Ureter (tissue), 1 donor: ENCODE measurements at regions not wholly inside any gene's neighbourhood (a gene's known extent, or its start where the extent isn't known, plus 50 kb on each side); places are given as distances from the start of the nearest gene placed in this dataset.

Experiments
- DNase-seq: peaks from one replicate; pipeline ENCODE4 v3.0.0-alpha.2; 2020; ENCODE audit warnings: low spot score
- donor health status: DM: yes; HTN: yes; CAD: no.

DNA sequence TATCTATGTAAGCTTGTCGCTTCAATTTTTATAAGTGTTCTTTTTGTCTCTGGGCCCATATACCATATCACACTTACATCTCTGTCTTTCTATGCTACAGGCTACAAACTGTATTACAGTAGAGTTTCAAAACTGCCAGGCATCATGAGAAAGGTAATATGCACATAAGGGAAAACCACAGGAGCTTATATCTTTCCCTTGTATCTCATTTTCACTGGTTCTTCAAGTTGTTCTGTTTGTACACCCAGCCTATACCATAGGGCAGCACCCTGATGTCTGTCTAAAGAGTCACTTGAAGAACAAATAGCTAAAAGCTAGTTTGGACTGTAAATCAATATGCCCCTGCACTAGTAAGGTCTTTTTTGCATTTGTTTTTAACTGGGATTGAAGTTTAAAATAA is 366.7 kb downstream of the FIGN start:
- DNase-seq, result no peak

DNA sequence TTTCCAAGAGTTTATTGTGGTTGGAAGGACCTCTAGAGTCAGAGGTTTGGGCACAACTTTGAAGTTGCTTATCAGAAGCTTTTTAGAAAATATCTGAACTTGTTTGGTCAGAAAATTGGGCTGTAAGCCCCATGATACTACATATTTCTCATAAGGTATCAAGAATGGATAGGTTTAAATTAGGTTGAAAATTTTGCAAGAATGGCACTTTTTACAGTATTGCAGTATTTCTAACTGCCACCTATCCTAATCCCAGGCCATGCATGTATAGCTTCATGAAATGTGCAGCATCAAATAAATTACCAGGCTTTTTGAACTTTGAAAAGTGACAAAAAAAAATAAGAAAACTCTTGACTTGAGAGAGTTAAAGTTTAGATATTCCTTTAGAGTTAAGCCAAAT is 367.2 kb downstream of the FIGN start:
- DNase-seq, result no peak

DNA sequence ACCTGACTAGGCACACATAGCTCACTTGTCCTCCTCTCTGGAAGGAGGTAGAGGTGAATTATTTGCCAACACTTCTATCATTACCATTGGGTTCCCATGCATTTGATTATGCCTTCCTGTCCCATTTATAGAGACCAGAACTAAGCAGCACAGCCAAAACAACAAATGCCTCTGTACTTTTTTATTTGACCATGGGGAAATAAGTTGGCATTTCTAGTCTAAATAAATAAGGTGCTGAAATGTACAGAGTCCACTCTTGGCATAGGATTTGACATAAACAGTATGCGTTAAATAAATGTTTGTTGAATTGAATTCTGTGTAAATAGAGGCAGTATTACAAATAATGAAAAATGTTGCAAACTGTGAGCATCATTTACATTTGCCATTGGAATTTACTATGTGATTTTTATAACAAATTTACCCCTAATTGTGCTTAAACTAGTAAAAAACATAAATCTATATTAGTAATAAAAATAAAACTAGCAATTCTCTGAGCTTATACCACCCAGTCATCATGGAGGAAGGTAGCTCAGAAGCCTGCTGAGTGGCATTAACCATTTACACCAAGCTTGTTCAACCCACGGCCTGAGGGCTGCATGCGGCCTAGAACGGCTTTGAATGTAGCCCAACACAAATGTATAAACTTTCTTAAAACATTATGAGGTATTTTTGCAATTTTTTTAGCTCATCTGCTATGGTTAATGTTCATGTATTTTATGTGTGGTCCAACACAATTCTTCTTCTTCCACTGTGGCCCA is 367.8 kb downstream of the FIGN start:
- DNase-seq, result no peak

DNA sequence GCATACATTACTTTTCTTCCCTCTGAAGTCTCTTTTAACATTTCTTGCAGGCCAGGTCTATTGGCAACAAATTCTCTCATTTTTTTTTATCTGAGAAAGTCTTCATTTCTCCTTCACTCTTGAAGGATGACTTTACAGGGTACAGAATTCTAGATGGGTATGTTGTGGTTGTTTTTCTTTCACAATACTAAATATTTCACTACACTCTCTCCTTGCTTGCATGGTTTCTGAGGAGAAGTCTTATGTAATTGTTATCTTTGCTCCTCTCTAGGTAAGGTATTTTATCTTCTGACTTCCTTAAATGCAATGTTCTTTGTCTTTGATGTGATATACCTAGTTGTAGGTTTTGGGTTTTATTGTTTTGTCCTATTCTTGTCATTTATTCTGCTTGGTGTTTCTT is 371.1 kb downstream of the FIGN start:
- no peak for DNase-seq

DNA sequence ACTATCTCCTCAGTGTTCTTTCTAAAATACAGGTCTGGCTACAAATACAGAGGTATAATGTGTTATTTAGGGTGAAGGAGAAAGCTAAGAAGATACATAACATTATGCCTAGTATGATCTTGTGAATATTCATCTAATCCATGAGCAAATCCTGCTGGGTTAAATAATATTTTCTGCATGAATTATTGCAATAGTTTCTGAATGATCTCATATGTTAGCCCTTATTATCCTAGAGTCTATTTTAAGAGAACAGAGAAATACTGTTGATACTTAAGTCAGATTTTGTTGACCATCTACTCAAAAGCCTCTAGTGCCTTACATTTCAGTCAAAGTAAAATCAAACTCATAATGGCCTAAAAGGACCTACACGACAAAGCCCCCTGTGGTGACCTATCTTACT is 382.3 kb downstream of the FIGN start:
- no peak for DNase-seq

DNA sequence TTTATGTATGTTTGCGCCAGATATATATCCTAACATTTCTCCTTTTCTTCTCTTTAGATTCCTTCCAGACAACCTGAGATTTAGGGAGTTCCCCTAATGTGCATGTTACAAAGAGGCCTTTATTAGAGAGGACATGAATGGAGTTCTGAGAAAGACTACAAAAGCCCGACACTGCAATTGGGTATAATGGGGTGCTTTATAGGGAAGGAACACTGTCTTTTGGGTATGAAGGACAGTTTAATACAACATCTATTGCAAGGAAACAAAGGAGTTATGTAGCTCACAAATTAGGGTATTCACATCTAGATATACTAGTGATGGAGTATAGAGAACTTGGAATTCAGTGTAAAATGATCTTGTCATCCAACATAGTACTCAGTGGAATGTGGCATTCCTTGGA is 383.8 kb downstream of the FIGN start:
- DNase-seq, result no peak

DNA sequence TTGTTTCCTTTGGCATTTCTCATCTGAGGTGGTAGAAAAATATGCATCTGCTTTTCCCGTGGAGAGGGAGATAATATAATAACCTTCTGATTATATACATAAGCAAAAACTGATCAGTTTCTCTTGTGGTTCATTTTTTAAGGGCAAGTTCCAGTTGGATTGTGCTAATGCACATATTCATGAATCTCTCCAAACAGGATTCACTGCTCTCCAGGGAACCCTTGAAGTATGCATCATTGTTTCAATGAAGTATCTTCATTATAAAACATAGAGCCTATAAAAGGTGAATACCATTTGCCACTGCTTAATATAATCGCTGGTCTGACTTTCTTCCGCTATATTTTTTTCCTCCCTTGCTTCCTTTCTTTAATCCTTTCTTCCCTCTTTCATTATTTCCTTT is 384.7 kb downstream of the FIGN start:
- DNase-seq, result no peak

DNA sequence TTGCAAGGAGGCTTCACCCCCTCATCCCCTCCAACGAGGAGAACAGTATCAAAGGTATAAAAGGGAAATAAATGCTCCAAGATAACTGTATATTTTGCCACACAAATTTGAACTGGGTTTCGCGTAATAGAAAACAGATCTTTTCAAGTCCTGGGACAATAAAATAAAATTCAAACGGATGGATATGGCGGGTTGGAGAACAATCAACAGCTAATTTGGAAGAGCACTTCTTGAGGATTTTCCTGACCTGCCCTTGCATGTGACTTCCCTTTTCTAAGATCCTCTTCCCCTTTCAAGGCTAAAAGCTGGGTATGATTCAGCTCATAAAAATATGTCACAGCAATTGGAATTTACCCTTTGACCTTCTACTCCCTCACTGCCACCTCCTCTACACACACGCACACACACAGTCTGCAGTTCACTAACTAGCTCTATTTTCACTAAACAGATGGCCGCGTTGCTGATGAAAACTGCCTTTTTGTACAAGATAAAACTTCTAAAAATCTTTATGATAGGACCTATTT is 386.9 kb downstream of the FIGN start:
- no peak for DNase-seq

DNA sequence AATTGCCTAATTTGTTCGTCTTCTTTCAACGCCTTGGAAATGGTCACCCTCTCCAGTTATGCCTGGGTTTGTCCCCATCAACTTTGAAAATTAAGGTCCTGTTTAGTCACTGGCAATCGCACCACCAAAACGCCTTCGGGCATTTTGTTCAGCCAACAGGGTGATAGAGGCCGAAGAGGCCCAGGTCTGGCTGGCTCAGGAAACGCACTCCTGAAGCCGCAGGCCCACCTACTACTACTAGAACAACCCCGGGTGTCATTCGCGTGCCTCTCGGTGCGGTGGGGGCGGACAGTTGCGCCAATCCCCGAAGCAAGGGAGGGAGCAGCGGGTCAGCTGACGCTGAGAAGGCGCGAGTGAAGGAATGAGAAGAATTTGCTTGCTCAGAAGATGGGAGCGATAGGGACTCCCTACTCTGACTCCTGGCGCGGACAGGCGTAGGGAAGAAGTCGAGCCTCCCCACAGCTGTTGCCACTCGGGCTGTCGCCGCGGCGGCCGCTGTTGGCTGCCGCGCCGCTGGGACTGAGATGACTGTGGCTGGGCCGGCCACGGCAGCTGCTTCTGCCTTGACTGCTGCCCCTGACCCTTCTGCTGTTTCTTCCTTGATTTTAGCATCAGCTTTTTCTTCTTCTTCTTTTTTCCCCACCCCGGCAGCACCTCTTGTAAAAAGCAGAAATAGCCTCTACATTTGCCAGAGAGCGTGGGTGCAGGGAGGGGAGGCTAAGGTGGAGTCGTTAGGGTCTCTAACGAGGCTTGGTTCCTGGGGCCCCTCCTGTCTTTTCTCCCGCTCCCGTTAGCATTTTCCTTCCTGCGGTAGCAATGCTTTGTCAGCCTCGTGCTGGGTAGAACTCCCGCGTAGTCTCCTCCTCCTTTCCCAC is 387.6 kb downstream of the FIGN start:
- peak; percentile 76 for DNase-seq

DNA sequence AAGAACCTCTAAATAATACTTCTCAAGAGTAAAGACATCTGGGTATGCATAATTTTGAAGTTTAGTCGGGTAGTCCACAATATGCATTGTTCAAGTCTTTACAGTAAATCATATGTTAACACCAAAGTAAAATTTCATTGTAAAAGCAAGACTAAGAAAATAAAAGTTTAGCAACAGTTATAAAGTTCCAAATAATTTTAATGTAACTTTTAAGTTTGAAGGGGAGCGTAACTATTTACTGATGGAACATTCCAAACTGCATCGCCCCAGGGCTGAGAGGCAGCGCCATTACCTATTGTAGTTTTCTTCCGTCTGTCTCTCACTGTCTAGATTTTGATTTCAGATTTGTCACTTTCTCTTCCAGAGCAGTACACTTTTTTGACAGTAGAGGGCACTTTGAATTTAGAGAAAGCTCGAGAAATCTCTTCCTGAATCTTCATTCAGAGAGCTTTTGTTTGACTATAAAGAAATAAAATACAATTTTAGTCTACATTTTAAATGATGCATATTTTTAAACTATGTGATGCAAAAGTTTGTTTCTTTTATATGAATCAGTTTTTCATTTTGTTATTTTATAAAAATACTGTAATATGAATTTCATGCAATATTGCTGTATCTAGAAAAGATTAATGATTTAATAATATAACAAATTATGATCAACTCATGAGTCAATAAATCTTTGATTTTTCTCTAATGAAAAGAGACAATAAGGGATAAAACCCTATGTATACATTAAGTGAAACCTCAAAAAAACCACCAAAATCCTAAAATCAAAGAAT is 389.8 kb downstream of the FIGN start:
- no peak for DNase-seq

DNA sequence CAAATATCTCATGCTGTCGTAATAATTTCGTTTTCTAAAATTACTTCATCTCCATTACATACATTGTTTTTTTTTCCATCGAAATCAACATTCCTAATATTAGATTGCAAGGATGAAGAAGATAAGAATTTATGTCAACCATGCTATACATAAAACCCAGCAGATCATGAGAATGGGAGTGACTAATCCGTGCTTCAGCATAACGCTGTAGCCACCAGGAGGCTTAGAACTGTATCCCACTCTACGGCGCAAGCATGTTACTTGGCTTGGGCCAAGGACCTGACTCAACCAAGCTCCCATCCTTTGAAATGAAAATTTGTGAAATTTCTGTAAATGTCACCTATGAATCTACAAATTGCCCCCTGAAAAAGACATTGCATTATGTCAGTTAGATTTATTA is 392.5 kb downstream of the FIGN start:
- DNase-seq, result no peak

DNA sequence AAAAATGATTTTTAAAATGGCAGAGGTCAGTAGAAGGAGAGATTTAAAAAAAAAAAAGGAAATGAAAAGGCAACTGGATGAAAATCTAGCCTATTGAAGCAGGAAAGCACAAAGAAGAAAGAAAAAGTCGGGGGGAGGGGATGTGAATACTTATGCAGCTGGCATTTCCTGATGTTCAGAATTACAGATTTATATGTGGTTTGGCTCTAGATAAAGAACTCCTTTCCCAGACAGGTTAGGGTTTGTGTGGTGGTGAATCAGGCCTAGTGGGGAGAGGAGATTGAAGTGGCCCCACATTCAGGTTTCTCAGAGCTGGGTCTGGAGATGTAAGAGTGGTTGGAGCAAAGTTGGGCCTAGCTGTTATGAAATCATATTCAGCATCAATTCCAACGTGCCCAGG is 394.4 kb downstream of the FIGN start:
- DNase-seq, result no peak

DNA sequence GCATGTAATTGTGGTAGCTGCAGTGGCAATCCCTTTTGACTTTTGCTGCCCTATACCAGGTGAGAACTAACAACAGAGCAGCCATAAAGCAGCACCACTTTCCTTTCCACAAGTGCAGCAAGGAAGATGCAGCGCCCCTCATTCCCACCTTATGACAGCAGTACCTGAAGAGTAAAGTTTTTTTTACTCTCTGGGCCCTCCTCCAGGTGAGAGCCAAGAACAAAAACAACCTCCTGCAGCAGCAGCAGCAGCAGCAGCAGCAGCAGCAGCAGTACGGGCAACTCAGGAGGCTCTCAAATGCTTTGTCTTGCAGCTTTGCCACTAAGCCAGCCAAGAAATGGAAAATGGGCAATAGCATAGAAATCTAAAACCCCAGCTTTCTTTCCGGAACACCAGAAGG is 397.5 kb downstream of the FIGN start:
- DNase-seq, result no peak

DNA sequence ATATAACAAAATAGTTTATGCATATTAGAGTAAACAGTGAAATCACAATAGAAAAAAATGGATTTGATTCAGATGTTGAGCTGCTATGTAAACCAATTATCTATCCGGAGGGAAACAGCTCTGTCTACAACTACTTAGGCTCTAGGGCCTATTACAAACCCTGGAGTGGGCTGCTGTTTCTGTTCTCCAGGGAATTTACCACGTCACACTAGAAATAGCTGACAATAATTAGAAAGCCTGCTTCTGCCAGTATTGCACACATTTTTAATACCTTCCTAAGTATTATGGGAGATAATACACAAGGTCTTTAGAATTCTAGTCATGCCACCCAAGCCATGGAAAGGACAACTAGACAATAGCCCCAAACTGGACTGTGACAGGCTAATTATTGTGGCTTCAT is 411.1 kb downstream of the FIGN start:
- no peak for DNase-seq

DNA sequence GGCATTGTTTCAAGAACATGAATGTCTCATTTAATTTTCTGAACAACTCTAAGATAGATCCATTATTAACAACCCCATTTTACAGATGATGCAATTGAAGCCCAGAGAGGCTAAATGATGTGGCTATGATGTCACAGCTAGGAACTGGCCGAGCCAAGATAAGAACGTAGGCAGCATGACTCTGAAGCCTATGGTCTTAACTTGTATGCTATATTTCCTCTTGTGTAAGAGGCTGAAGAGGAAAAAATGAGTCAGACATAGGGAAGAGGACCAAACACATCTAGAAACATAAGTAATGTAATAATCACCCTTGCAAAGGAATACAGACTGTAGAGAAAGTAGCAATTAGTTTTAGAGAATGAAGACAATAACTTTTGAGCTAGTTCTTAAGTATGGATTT is 416.8 kb downstream of the FIGN start:
- DNase-seq, result no peak

DNA sequence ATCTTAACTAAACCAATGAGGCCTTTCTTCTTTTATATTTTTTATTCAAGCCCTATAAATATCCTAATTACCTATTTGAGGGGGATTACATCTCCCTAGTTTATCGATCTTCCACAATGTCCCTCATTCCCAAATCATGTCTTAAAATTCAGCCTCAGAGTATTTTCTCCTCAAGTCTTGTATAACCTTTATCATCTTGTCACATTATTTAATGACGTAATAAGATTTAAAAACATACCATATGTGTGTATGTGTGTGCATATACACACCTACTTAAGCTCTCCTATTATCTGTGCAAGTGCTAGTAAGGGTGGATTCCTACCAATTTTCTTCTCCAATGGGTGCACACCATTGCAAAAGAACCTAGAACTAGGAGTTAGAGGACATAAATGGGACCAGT is 421.1 kb downstream of the FIGN start:
- no peak for DNase-seq

DNA sequence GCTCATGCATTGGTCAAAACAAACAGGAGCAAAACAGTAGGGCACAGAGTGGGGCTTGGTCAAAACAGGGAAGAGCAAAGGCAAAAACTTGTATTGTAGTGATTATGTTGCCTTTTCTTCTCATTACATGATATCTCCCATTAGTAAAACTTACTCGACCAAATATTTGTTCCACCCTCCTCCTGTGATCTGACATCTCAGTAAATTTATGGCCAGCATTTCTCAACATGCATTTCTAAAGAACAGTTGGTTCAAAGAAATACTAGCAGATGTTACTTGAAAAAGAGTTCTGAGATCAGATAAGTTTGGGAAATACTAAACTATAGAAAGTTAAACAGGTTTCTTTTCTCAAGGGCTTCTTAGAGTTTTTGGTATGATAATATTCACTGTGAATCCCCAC is 423.1 kb downstream of the FIGN start:
- DNase-seq, result no peak

DNA sequence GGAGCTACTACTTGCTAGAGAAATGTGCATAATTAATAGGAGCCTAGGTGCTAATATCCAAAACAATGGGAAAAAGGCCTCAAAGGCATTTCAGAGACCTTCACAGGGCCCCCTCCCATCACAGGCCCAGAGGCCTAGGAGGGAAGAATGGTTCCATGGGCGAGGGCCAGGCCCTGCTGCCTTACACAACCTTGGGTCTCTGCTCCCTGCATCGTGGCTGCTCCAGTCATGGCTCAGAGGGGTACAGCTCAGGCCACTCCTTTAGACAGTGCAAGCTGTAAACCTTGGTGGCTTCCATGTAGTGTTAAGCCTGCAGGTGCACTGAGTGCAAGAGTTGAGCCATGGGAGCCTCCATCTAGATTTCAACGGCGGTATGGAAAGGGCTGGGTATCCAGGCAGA is 429.2 kb downstream of the FIGN start:
- DNase-seq, result no peak

DNA sequence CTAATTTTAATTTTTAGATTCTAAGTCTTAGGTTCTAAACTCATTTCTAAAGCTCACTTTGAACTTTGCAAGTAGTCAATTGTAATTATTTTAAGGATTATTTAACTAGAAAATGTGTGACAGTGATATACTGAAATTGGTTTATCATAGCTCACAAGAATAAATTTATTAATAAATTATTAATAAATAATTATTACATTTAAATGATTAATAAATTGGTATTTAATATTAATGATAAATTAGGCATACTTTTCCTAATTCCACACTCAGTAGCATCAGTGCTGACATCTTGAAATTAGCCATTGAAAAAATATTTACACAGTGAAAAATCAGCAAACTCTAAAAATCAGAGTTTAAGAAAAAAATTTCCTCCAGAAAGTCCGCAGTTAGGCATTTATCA is 433.7 kb downstream of the FIGN start:
- DNase-seq, result no peak

DNA sequence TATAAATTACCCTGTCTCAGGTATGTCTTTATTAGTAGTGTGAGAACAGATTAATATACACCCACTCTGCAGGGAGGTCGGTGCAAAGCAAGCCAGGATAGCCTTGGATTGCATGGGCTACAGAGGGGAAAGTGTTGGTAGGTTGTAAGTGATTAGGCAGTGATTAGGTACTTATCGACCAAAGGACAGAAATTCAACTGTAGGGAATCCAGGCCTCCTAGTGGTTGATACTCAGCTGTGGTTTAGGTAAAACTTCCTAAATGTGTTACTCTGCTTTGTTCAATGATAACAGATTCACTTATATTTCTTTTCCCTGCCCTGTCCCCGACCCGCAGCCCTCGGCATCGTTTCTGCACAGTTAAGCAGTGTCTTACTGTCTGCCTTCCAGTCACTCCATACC is 444.0 kb downstream of the FIGN start:
- no peak for DNase-seq

DNA sequence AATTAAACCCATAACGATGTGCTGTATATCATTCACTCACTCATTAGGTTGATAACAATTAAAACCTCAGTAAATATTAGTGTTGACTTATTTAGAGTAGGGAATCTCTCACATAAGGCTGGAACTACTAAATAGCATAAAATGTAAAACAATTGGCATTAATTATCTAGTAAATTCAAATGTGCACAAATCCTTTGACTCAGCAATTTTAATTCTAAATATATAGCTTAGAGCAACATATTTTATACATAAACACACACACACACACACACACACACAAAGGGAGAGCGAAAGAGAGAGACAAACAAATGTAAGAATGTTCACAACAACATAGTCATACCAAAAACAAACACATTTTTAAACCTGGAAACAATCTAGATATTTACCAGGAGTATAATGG is 443.1 kb upstream of the KCNH7 start:
- DNase-seq, result no peak

DNA sequence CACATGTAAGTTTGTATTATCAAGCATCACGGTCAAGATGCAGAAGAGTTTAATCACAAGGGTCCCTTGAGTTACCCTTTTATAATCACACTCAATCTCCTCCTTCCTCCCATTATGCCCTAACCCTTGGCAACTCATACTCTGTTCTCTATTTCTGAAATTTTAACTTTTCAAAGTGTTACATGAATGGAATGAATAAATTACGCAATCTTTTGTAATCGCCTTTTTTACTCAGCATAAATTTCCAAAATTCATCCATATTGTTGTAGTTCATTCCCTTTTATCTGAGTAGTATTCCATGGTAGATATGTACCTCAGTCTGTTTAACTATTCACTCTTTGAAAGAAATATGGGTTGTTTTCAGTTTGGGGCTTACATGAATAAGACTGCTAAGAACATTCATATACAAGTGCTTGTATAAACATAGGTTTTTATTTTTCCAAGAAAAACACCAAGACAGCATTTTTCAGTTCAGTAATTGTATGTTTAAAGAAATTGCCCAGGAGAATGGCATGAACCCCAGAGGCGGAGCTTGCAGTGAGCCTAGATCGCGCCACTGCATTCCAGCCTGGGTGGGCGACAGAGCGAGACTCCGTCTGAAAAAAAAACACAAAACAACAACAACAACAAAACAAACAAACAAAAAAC is 430.9 kb upstream of the KCNH7 start:
- DNase-seq, result no peak
